ENCODE measurements at regions not wholly inside any gene's neighbourhood (a gene's known extent, or its start where the extent isn't known, plus 50 kb on each side); places are given as distances from the start of the nearest gene placed in this dataset.

- in situ Hi-C loops (cut with HindIII; ENCODE audit: low sequenced_read_pairs) = no loop called here
- no peak for DNase-seq (ENCODE audit: low spot score)
Measured at GRCh38 chr1:239225396-239225795, 161.0 kb upstream of the CHRM3 start.

GRCh38 chr1:239224100-239224499 is 162.3 kb upstream of the CHRM3 start:
- no peak for DNase-seq (ENCODE audit: low spot score)
- in situ Hi-C loops (cut with HindIII; ENCODE audit: low sequenced_read_pairs) = no loop called here

GRCh38 chr1:239222999-239223398 is 163.4 kb upstream of the CHRM3 start:
- in situ Hi-C loops (cut with HindIII; ENCODE audit: low sequenced_read_pairs) = no loop called here
- no peak for DNase-seq (ENCODE audit: low spot score)

GRCh38 chr1:239221656-239222055 is 164.7 kb upstream of the CHRM3 start:
- DNase-seq (ENCODE audit: low spot score) = no peak
- in situ Hi-C loops (cut with HindIII; ENCODE audit: low sequenced_read_pairs) = no loop called here

- DNase-seq (ENCODE audit: low spot score) = no peak
- in situ Hi-C loops (cut with HindIII; ENCODE audit: low sequenced_read_pairs) = no loop called here
Measured at GRCh38 chr1:239219679-239220078, 166.7 kb upstream of the CHRM3 start.

GRCh38 chr1:239218301-239218700 is 168.1 kb upstream of the CHRM3 start:
- DNase-seq (ENCODE audit: low spot score) = no peak
- in situ Hi-C loops (cut with HindIII; ENCODE audit: low sequenced_read_pairs) = no loop called here

- in situ Hi-C loops (cut with HindIII; ENCODE audit: low sequenced_read_pairs) = no loop called here
- no peak for DNase-seq (ENCODE audit: low spot score)
Measured at GRCh38 chr1:239212811-239213220, 173.6 kb upstream of the CHRM3 start.

GRCh38 chr1:239209591-239209990 is 176.8 kb upstream of the CHRM3 start:
- DNase-seq (ENCODE audit: low spot score) = no peak
- in situ Hi-C loops (cut with HindIII; ENCODE audit: low sequenced_read_pairs) = no loop called here

GRCh38 chr1:239204401-239204800 is 182.0 kb upstream of the CHRM3 start:
- no peak for DNase-seq (ENCODE audit: low spot score)
- in situ Hi-C loops (cut with HindIII; ENCODE audit: low sequenced_read_pairs) = no loop called here

- in situ Hi-C loops (cut with HindIII; ENCODE audit: low sequenced_read_pairs) = no loop called here
- DNase-seq (ENCODE audit: low spot score) = no peak
Measured at GRCh38 chr1:239197871-239198270, 188.5 kb upstream of the CHRM3 start.

GRCh38 chr1:239189998-239190512 is 196.3 kb upstream of the CHRM3 start:
- in situ Hi-C loops (cut with HindIII; ENCODE audit: low sequenced_read_pairs) = no loop called here
- DNase-seq (ENCODE audit: low spot score) = no peak

- in situ Hi-C loops (cut with HindIII; ENCODE audit: low sequenced_read_pairs) = no loop called here
- no peak for DNase-seq (ENCODE audit: low spot score)
Measured at GRCh38 chr1:239186487-239186886, 199.9 kb upstream of the CHRM3 start.

- no peak for DNase-seq (ENCODE audit: low spot score)
- in situ Hi-C loops (cut with HindIII; ENCODE audit: low sequenced_read_pairs) = no loop called here
Measured at GRCh38 chr1:239185245-239185619, 201.1 kb upstream of the CHRM3 start.

GRCh38 chr1:239184561-239185244 is 201.7 kb upstream of the CHRM3 start:
- in situ Hi-C loops (cut with HindIII; ENCODE audit: low sequenced_read_pairs) = no loop called here
- no peak for DNase-seq (ENCODE audit: low spot score)

- in situ Hi-C loops (cut with HindIII; ENCODE audit: low sequenced_read_pairs) = no loop called here
- no peak for DNase-seq (ENCODE audit: low spot score)
Measured at GRCh38 chr1:239178961-239179360, 207.4 kb upstream of the CHRM3 start.

- in situ Hi-C loops (cut with HindIII; ENCODE audit: low sequenced_read_pairs) = no loop called here
- no peak for DNase-seq (ENCODE audit: low spot score)
Measured at GRCh38 chr1:239174880-239175279, 211.5 kb upstream of the CHRM3 start.

GRCh38 chr1:239170828-239171227 is 215.5 kb upstream of the CHRM3 start:
- in situ Hi-C loops (cut with HindIII; ENCODE audit: low sequenced_read_pairs) = no loop called here
- no peak for DNase-seq (ENCODE audit: low spot score)

GRCh38 chr1:239169276-239169675 is 217.1 kb upstream of the CHRM3 start:
- in situ Hi-C loops (cut with HindIII; ENCODE audit: low sequenced_read_pairs) = no loop called here
- no peak for DNase-seq (ENCODE audit: low spot score)

GRCh38 chr1:239164451-239165180 is 221.8 kb upstream of the CHRM3 start:
- in situ Hi-C loops (cut with HindIII; ENCODE audit: low sequenced_read_pairs) = no loop called here
- no peak for DNase-seq (ENCODE audit: low spot score)

- in situ Hi-C loops (cut with HindIII; ENCODE audit: low sequenced_read_pairs) = no loop called here
- peak; percentile 7 for DNase-seq (ENCODE audit: low spot score)
Measured at GRCh38 chr1:239155466-239156091, 230.8 kb upstream of the CHRM3 start.

Measured in G401 (cell line).